Posterior cingulate gyrus (tissue), 11 donors: ENCODE measurements at regions not wholly inside any gene's neighbourhood (a gene's known extent, or its start where the extent isn't known, plus 50 kb on each side); places are given as distances from the start of the nearest gene placed in this dataset.

Experiments used
- DNase-seq, 10 donors: peaks; one replicate each; pipeline versions ENCODE4 v3.0.0 to v3.0.0-alpha.2; 2020 to 2021; ENCODE audit warnings: mixed read lengths in 3 of 10
- intact Hi-C: fragments of 100-400 bp; cut with DNase I; formaldehyde crosslinking; loops from one replicate; pipeline ENCODE4 v1.15.1; 2023

- intact Hi-C loops, result no loop called here
Measured at GRCh38 chr12:124423761-124424515, 129.0 kb downstream of the RFLNA start.

GRCh38 chr12:124422570-124423523, 128.0 kb downstream of the RFLNA start:
- peak; percentile 60 to 96 (median 77) for DNase-seq
- intact Hi-C loops, result no loop called here

More at GRCh38 chr12:124423761-124424515, 129.0 kb downstream of the RFLNA start:
- peak in 2 of 10 donors; percentile 32 to 44 for DNase-seq

- peak in 1 of 10 donors; percentile 85 for DNase-seq
- intact Hi-C loops, result no loop called here
Measured at GRCh38 chr12:124422142-124422569, 127.3 kb downstream of the RFLNA start.

GRCh38 chr12:124420996-124421674, 126.2 kb downstream of the RFLNA start:
- intact Hi-C loops, result no loop called here
- DNase-seq, result peak in 6 of 10 donors; percentile 66 to 95 (median 70)

- intact Hi-C loops, result no loop called here
- DNase-seq, result no peak
Measured at GRCh38 chr12:124420041-124420995, 125.4 kb downstream of the RFLNA start.

- intact Hi-C loops, result no loop called here
- no peak for DNase-seq
Measured at GRCh38 chr12:124419292-124420040, 124.6 kb downstream of the RFLNA start.

GRCh38 chr12:124418791-124419190, 123.9 kb downstream of the RFLNA start:
- peak in 1 of 10 donors; percentile 85 for DNase-seq
- intact Hi-C loops, result no loop called here

- no peak for DNase-seq
- intact Hi-C loops, result no loop called here
Measured at GRCh38 chr12:124418156-124418555, 123.3 kb downstream of the RFLNA start.

- intact Hi-C loops, result no loop called here
- DNase-seq, result no peak
Measured at GRCh38 chr12:124416516-124417395, 121.9 kb downstream of the RFLNA start.

- intact Hi-C loops, result no loop called here
- DNase-seq, result no peak
Measured at GRCh38 chr12:124415064-124415463, 120.2 kb downstream of the RFLNA start.

GRCh38 chr12:124413915-124414314, 119.0 kb downstream of the RFLNA start:
- no peak for DNase-seq
- intact Hi-C loops, result no loop called here

GRCh38 chr12:124413401-124413800, 118.5 kb downstream of the RFLNA start:
- DNase-seq, result peak in 5 of 10 donors; percentile 70 to 96 (median 87)
- intact Hi-C loops, result no loop called here

- DNase-seq, result no peak
- intact Hi-C loops, result no loop called here
Measured at GRCh38 chr12:124412646-124413015, 117.7 kb downstream of the RFLNA start.

GRCh38 chr12:124411953-124412645, 117.2 kb downstream of the RFLNA start:
- DNase-seq, result no peak
- intact Hi-C loops, result no loop called here

- peak in 2 of 10 donors; percentile 63 to 84 for DNase-seq
- intact Hi-C loops, result no loop called here
Measured at GRCh38 chr12:124411281-124411878, 116.5 kb downstream of the RFLNA start.

GRCh38 chr12:124410354-124411175, 115.7 kb downstream of the RFLNA start:
- DNase-seq, result peak in 2 of 10 donors; percentile 91 to 92
- intact Hi-C loops, result no loop called here
